K562 (cell line): ENCODE measurements at regions not wholly inside any gene's neighbourhood (a gene's known extent, or its start where the extent isn't known, plus 50 kb on each side); places are given as distances from the start of the nearest gene placed in this dataset.

Source experiments
- BRCA1 ChIP-seq, 2 experiments: fragments of 450-650 bp in 1 of 2; sonication (generic) in 1 of 2; formaldehyde crosslinking in 1 of 2; IDR thresholded peaks; 2 replicates each; pipeline versions ENCODE4 v1.5.0 to v1.6.1; 2017 to 2020; ENCODE audit warnings: mild to moderate bottlenecking in 1 of 2, missing genetic modification reagents in 1 of 2
- CTCF ChIP-seq, 3 experiments: IDR thresholded peaks in 2 of 3; conservative IDR thresholded peaks in 1 of 3; 2 replicates each; pipeline ENCODE4 v1.5.1; 2011 to 2012; ENCODE audit warnings: low read length in 3 of 3, mild to moderate bottlenecking in 3 of 3, control low read depth in 2 of 3, improper control_type of control experiment in 1 of 3, inconsistent platforms in 1 of 3, low read depth in 1 of 3, mixed read lengths in 1 of 3, moderate library complexity in 1 of 3; ENCODE audit not compliant: insufficient read depth in 2 of 3
- HMBOX1 ChIP-seq: sonication (generic); IDR thresholded peaks from 2 replicates; pipeline ENCODE4 v1.6.1; 2016
- HNRNPLL ChIP-seq: fragments of 200-400 bp; formaldehyde crosslinking; IDR thresholded peaks from 2 replicates; pipeline ENCODE4 v1.6.1; 2017; ENCODE audit warnings: low read length, low read depth, mild to moderate bottlenecking; ENCODE audit not compliant: poor library complexity, severe bottlenecking
- MAZ ChIP-seq, 2 experiments: fragments of 450-650 bp in 1 of 2; sonication (generic) in 1 of 2; formaldehyde crosslinking; IDR thresholded peaks in 1 of 2; conservative IDR thresholded peaks in 1 of 2; 2 replicates each; pipeline versions ENCODE4 v1.4.0 to v1.5.0; 2020; ENCODE audit warnings: mild to moderate bottlenecking in 1 of 2, missing genetic modification reagents in 1 of 2
- MYC ChIP-seq, 2 experiments: fragments of 250-450 bp in 1 of 2; sonication (Bioruptor Pico) in 1 of 2; IDR thresholded peaks; 2 replicates each; pipeline versions ENCODE4 v1.5.1 to v1.6.1; 2012 to 2021; ENCODE audit warnings: low read depth in 2 of 2, borderline replicate concordance in 1 of 2, improper control_type of control experiment in 1 of 2, low read length in 1 of 2, mild to moderate bottlenecking in 1 of 2, moderate library complexity in 1 of 2
- PHB2 ChIP-seq: fragments of 450-650 bp; IDR thresholded peaks from 2 replicates; pipeline ENCODE4 v1.6.1; 2017; ENCODE audit warnings: low read depth
- POLR2A ChIP-seq: fragments of 450-650 bp; conservative IDR thresholded peaks from 2 replicates; pipeline ENCODE4 v1.6.1; 2016
- RAD21 ChIP-seq, 2 experiments: fragments of 250-450 bp in 1 of 2; fragments of 450-650 bp in 1 of 2; sonication (Bioruptor Pico) in 1 of 2; formaldehyde crosslinking in 1 of 2; IDR thresholded peaks in 1 of 2; conservative IDR thresholded peaks in 1 of 2; 2 replicates each; pipeline versions ENCODE4 v1.4.0 to v1.8.0; 2020 to 2022; ENCODE audit warnings: mild to moderate bottlenecking in 2 of 2, moderate library complexity in 1 of 2
- SRF ChIP-seq, 2 experiments: fragments of 250-450, 450-650 bp in 1 of 2; sonication (Bioruptor Pico) in 1 of 2; sonication (generic) in 1 of 2; formaldehyde crosslinking; IDR thresholded peaks; 2 replicates each; pipeline versions ENCODE4 v1.5.0 to v1.5.1; 2020 to 2022; ENCODE audit warnings: mild to moderate bottlenecking in 1 of 2, missing genetic modification reagents in 1 of 2
- ZNF143 ChIP-seq: sonication (generic); formaldehyde crosslinking; IDR thresholded peaks from 2 replicates; pipeline ENCODE4 v1.9.0; 2022; ENCODE audit warnings: mild to moderate bottlenecking, missing genetic modification reagents

- TF ChIP-seq MYC (IDR thresholded peaks at IDR 0.05; ENCODE audit: low read depth, low read length) (no peak), MYC (CRISPR knock-in tag; IDR thresholded peaks at IDR 0.05; ENCODE audit: borderline replicate concordance, low read depth) (no peak), RAD21 (CRISPR knock-in tag; conservative IDR thresholded peaks at IDR 0.05 in 1 of 2, IDR thresholded peaks at IDR 0.05 in 1 of 2) (no peak), MAZ (CRISPR knock-in tag; conservative IDR thresholded peaks at IDR 0.05 in 1 of 2, IDR thresholded peaks at IDR 0.05 in 1 of 2) (no peak), BRCA1 (IDR thresholded peaks at IDR 0.05) (no peak), BRCA1 (CRISPR knock-in tag; IDR thresholded peaks at IDR 0.05) (no peak), ZNF143 (CRISPR knock-in tag) (no peak), CTCF (IDR thresholded peaks at IDR 0.05 in 2 of 3, conservative IDR thresholded peaks at IDR 0.05 in 1 of 3; ENCODE audit: insufficient read depth in 2 of 3, low read depth in 1 of 3, low read length in 3 of 3) (no peak), HMBOX1 (no peak), HNRNPLL (no peak), POLR2A (no peak), SRF (CRISPR knock-in tag; IDR thresholded peaks at IDR 0.05) (no peak), PHB2 (no peak)
Measured at GRCh38 chr2:60072609-60073008, 480.8 kb downstream of the BCL11A start.
